DMS153 treated with DMSO at 0.1 percent for 48 hours (cell line): ENCODE measurements at regions not wholly inside any gene's neighbourhood (a gene's known extent, or its start where the extent isn't known, plus 50 kb on each side); places are given as distances from the start of the nearest gene placed in this dataset.

Experiments
- DNase-seq: peaks from one replicate; lab custom pipeline; 2025; ENCODE audit not compliant: unreplicated experiment; lab: John Stamatoyannopoulos, UW

DNA sequence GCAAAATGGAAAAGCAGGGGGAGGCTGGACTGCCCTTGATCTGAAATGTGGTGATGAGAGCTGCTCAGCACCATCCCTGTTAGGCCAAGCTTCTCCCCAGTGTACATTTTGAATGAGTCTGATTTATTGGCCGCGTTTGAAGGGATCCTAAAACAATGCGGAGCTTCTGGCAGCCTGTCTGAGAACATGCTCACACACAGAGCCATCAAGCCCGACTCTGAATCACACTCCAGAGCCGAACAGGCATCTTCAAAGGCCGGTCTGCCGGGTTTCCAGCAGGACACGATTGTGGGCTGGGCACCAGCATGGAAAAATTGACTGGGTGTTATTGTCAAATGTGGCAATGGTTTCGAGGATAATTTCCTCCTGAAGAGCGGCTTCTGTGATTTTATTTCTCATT lies 235.9 kb downstream of the TFAP2C start:
- no peak for DNase-seq

DNA sequence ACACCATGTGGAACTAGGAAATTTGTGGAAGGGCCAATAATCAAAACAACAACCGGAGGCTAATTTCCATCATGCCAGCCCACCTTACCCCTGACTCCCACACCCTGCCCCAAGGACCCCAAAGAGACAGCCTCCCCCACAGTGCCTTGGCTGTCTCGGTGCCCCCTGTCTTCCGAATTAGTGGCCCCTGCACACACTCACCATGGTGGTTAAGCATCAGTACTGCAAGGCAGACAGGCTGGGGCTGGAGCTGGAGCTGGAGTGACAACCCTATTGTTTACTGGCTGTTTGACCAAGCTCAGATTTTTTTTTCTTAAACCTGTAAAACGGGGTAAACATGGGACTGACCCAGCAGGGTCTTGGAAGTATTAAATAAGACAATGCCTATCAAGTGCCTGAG lies 238.0 kb downstream of the TFAP2C start:
- DNase-seq = no peak

DNA sequence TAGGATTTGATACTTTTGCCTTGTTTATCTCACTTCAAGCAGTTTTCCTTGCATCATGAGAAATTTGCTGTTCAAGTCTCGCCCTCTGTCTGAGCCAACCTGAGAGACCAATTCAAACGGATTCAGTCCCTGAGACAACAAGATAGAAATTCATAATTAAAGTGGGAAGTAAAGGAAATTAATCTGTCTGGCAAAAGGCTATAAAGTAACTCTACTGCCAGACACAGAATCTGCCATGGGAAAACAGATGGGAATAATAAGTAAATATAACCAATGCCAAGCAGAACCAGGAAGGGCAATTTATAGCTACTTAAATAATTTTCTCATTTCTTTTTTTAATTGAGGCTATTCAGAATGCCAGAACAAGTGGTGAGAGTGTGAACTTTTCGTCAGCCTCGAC lies 239.6 kb downstream of the TFAP2C start:
- DNase-seq = no peak

DNA sequence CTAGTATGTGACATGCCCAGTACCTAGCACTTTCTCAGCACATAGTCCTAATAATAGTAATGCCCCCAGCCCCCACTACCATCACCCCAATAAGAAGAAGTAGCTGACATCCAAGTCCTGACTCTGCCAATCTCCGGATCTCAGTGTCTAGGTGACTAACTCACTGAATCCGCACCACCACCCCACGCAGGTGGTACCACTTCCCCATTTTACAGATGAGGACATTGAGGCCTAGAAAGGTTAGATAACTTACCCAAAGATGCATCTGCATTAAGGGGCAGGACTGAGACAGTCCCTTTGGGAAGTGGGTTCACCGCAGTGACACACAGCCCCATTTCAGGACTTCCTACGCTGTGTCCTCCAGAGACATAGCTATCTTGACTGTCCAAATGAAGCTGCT lies 241.2 kb downstream of the TFAP2C start:
- DNase-seq = no peak

DNA sequence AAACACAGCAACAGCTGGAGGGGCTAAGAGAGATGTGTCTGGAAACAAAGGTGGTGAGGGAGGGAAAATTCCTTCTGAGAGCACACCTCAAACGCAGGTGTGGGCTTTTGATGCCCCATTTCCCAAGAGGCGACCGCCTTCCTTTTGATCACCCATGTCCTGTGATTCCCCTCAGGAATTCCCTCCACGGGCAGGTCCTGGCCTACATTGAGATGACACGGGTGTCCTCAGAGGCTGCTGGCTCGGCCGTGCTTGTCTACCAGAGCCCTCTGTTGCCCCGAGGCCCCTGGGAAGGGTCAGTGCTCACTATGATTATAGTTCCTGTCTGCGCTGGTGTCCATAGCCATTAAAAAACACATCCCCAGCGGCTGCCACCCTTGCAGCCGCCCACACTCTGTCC lies 242.6 kb downstream of the TFAP2C start:
- DNase-seq = no peak

DNA sequence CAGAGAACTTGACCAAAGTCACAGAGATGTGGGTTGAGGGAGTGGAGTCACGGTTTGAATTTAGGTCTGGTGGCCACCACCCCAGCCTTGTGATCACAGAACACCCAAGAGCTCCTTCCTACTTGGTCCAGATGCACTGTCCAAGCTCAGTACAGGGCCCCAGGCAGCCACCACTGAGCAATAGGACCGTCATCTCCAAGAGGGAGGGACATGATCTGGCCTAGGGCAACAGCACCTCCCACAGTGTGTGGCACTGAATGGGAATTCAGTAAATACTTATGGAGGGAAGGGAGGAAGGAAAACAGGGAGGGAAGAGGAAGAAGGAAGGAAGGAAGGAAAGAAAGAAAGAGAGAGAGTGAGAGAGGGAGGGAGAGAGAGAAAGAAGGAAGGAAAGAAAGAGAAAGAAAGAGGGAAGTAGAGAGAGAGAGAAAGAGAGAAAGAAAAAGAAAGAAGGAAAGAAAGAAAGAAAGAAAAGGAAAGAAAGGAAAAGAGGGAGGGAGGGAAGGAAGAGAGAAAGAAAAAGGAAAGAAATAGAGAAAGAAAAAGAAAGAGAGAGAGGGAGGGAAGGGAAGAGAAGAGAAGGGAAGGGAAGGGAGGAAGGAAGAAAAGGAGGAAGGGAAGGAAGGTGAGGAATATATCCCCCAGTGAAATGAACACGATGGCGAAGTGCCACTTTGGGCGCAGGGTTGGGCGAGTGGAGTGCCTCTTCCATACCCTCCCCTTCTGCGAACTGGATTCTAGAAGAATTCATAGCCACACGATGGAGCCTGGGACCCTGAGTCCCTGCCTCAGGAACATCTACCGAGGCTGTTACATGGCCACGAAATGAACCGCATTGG lies 243.7 kb downstream of the TFAP2C start:
- no peak for DNase-seq

DNA sequence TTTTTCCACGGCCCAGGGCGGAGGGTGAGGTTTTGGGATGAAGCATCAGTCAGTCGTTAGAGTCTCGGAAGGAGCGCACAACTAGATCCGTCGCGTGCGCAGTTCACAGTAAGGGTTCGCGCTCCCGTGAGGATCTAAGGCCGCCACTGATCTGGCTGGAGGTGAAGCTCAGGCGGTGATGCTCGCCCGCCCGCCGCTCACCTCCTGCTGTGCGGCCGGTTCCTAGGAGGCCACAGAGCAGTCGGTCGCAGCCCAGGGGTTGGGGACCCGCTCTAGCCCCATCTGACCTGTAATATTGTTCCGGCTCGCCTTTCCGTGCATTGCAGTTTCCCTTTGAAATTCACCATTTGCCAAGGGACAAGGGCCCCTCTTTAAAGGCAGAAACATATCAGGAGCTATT lies 244.7 kb downstream of the TFAP2C start:
- DNase-seq = no peak

DNA sequence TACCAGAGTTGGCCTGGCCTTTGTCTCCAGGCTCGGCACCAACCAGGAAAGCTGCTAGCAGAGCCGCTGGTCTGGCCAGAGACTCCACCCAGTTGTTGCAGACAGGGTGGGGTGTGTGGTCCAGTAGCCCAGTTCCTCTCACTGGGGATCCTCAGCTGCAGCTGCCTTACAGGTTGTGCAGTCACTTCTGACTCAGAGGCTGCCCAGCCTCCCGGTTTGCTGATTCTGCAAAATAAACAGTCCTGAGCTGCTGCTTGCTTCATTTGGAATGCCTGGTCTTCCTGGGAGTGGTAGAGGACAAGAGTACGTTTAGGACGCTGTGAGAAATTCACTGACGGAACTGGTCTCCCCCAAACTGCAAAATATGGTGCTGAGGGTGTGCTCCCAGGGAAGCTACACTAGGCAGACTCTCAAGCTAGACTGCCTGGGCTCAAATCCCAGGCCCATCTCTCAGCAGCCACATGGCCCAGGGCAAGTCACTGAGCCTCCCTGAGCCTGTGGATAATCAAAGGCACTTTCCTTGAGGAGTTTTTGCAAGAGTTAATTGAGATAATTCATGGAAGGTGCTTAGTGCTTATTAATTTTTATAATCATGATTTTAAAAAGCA lies 246.1 kb downstream of the TFAP2C start:
- DNase-seq = no peak

DNA sequence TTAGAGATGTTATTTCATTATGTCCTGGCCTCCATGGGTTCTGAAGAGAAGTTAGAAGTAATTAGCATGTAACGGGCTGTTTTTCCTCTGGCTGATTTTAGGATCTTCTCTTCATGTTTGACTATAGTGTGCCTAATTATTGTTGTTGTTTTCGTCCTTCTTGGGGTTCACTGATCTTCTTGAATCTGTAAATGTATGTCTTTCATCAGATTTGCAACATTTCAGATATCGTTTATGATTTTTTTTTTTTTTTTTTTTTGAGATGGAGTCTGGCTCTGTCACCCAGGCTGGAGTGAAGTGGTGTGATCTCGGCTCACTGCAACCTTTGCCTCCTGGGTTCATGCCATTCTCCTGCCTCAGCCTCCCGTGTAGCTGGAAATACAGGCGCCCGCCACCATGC lies 246.7 kb downstream of the TFAP2C start:
- DNase-seq = no peak

DNA sequence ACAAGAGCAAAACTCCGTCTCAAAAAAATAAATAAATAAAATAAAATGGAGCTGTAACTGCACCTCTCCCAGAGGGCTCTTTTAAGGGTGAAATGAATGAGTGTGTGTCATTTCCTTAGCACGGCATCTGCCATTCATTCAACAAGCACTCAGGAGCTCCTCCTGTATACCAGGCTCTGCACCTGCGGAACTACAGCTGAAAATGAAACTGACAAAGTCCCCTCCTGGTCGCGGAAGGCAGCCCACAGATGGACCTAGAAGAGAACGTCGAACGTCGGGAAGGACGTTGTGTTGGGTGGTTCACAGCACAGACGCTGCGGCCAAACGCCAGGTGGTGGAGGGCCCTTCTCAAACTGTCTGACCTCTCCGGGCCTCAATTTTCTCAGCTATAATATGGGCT lies 256.4 kb downstream of the TFAP2C start:
- no peak for DNase-seq

DNA sequence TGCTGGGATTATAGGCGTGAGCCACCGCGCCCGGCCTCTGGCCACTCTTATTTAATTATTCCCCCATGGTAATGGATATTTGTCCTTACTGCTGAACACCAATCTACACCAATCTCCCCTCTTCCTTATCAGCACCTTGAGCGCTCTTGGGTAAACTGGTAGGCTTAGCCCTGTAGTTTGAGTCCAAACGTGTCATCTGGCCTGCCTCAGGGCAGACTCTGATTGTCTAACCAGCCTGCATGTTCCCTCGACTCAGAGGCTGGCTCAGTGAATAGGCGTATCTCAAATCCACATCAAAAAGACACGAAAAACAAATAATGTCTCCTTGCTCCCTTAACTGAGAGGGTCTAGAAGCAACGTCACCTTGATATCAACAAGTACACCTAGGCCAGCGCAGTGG lies 260.9 kb downstream of the TFAP2C start:
- no peak for DNase-seq

DNA sequence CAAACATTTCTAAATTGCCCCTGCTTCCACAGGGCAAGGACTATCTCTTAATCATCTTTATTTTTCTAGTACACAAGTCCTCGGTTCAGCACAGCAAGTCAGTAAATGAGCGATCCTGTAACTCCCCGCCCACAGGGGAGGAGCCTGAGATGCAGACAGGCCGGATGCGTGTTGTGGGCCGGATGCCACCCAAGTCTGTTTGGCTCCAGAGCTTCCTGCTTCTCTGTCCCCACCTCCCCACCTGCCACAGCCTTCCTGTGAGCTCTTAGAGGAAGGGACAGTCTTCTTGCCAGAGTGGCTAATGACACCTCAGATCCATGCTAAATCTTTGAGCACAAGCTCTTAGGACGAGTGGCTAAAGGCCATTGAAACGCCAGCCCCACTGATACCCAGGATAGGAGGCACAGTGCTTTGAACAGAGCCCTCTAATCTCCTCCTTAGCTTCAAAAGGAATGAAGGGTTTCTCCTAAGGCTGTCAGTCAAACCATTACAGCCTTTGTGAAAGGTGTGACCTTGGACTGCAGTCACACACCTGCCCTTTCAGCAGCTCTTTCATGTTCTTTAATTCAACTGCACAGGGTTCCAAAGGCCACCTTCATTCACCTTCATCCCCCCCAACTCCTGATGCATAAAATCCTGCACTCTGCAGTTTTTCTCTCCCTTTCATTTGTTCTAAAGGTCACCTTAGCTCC lies 264.3 kb downstream of the TFAP2C start:
- DNase-seq = no peak

DNA sequence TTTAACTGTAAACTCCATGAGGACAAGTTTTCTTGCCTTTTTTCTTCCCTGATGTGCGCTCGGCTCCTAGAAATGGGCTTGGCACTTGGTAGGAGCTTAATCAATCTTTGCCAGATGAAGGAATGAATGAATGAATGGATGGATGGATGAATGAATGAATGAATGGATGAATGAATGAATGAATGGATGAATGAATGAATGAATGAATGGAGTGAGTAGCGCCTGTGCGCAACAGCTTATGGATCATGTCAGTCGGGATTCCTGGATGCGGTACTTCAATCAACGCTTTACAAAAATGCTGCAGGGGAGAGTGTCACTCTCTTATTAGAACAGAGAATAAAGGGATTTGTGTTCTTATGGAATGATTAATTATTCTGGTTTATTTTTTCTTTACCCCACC lies 267.3 kb downstream of the TFAP2C start:
- no peak for DNase-seq

DNA sequence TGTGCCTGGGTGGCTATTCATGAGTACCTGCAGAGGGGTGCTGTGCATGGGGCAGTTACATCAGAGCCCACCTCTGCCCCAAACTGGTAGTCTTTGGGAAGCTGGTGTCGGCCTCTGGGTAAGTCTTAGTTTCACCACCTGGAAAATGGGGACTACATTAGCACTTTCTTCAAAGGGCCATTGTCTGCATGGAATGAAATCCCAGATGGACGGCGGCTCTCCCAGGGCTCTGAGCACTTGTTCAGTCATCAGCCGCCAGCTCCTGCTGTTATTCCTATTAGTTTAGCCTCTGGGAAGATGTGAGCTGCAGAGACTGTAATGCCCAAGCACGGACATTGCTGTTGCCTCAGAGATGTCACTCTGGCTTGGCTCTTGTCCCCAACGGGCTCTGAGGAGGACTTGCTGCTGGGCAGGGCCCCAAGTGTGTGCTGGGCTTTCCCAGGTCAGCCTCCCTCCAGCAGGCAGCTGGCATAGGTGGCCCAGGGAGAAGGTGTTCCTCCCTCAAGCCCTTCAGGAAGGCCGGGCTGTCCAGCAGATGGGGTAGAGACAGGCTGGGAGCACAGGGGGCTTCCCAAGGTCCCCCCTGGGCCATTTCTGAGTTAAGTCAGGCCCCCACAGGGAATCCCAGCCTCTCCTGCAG lies 268.3 kb downstream of the TFAP2C start:
- DNase-seq = no peak

DNA sequence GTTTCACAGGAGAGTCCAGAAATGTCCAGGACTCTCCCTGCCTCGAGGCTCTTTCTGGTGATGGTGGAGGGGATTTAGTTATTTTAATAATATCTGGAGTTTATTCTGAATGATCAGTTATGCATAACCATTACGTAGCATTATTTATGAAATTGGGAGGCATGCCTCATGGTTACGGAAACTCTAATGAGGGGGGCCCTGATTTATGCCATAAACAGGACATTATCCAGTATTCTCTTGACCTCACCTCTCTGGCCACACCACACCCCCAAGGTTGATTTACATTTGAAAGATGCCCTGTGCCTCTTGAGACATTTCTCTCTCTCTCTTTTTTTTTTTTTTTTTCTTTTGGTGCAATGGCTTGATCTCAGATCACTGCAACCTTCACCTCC lies 268.8 kb downstream of the TFAP2C start:
- DNase-seq = no peak

DNA sequence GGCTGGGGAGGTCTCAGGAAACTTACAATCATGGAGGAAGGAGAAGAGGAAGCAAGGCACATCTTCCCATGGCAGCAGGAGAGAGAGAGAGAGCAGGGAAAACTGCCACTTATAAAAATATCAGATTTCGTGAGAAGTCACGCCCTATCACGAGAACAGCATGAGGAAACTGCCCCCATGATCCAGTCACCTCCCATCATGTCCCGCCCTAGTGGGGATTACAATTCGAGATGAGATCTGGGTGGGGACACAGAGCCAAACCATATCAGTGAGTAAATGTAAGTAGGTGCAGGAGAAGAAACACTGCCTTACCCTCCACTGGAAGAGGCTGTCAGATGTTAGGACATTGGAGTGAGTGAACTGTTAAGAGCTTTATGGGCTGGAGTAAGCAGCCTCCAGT lies 270.4 kb downstream of the TFAP2C start:
- no peak for DNase-seq

DNA sequence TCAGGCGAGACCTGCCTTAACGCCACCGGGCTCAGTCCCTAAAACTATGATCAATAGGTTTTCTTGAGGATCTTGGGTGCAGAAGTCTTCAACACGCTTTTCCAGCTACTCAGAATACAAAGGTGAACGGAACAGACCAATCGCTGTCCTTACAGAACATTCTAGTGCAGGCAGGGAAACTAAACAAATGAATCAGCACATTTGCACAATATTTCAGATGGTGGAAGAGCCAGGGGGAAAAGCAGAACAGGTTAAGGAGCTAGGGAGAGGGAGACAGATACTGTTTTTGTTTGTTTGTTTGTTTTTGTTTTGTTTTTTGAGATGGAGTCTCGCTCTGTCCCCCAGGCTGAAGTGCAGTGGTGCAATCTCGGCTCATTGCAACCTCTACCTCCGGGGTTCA lies 271.1 kb downstream of the TFAP2C start:
- DNase-seq = no peak

DNA sequence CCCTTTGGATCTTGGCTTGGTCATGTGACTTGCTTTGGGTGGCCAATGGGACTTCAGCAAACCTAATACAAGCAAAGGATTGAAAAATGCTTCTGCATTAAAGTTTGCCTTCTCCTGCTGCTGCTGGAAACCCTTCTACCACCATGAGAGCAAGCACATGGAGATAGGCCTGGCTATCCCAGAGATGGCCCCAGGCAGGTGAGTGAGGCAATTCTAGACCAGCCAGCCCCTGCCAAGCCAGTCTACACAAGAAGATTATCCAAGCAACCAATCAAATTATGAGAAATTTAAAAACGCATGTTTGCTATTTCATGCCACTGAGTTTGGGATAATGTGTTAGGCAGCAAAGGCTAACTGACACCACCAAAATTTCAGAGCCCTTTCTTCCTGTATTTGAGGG lies 274.3 kb downstream of the TFAP2C start:
- no peak for DNase-seq

DNA sequence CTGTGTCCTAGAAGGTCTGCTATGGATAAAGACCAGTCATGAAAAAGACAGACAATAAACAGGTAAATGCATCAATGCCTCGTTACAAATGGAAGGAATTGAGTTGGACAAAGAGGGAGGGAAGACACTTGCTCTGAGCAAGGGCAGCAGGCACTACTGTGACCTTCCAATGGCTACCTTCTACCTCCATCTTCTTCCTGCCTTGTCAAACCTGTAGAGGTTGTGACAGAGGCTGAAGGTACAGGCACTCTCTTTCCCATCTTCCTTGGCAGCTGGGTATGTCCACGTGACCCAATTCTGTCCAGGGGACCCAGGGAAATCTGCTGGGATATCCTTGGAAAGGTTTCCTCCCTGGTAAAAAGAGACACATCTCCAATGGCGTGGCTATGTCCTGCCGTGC lies 274.8 kb downstream of the TFAP2C start:
- no peak for DNase-seq

DNA sequence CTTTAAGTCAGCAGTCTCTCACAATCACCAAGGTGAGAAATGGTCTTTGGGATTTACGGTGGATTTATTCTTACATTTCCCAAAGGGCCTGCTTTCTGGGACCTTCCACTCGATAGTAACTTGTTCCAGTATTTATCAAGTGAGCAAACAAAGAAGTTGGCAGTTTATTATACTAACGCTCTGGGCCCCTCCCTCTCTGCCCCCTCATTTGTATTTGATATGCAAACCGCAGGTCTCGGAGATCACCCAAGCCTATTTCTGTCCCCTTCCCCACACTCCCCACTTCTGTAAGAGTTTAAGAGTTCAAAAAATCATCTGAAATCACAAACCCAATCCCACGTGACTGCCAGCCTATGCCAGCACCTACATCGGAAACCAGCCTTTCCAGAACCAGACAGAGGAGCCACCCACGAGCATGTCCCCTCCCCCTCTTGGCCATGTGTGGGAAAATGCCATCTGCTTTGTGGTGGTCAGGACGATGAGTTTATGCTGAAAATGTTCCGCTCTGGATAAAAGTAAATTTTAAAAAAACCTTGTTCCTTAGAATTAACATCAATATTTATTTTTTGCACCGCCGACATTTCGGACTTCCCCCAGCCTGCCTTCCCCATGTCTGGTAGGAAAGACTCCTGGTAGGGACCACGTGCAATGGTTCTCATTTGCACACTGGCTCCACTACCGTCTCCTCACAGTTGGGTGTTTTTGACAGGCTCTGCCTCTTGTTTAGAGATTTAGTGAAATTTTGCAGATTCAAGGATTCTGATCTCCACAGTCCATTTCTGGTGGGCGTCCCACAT lies 281.0 kb downstream of the TFAP2C start:
- no peak for DNase-seq

DNA sequence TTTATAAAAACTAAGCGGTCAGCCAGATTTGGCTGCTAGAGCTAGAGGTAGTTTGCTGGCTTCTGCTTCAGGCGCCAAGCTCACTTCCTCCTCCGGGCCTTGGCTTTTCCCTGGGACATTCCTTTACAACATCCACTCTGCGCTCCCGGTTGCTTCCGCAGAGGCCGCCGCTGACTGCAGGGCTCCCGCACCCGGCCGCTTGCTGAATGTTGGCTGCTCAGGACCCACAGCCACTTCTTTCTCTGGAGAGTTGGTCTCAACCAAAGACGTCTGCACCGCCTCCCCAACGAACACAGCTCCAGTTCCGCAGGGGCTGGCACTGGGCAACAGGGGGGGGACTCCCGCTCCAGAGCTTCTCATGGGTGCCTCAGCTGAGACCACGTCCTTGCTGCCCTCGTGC lies 282.8 kb downstream of the TFAP2C start:
- no peak for DNase-seq
